Stimulated activated CD4-positive, alpha-beta T cell treated with anti-CD3 and anti-CD28 coated beads, Interleukin-1b, Interleukin-23, amount 100 ng/mL, for 48 hours (primary cell): ENCODE measurements at regions not wholly inside any gene's neighbourhood (a gene's known extent, or its start where the extent isn't known, plus 50 kb on each side); places are given as distances from the start of the nearest gene placed in this dataset.
"Not testable (repeated sequence)": the region's sequence is repeated elsewhere in the genome, so short reads cannot be mapped to it uniquely, and the experiment has no call there.

ENCODE experiments used
- DNase-seq: peaks from one replicate; pipeline ENCODE4 v3.0.0-alpha.2; 2020

DNA sequence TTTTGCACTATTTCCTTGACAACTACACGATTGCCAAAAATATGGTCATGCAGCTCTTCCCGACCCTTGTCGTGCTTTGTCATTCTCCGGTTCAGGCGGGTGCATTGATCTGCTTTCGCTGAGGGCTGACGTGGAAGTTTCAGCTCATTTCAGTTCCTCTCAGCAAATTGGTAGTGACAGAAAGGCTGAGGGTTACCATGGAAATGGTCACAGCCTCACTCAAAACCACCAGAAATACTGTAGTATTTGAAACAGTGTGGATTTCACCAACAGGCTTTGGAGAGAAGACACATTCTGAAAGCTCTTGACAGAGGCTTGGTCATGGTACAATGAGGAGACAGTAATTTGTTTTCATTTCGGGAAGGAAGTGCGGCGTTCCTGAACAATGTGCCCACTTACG, 99.7 kb upstream of the EXOC2 start:
- DNase-seq = no peak

DNA sequence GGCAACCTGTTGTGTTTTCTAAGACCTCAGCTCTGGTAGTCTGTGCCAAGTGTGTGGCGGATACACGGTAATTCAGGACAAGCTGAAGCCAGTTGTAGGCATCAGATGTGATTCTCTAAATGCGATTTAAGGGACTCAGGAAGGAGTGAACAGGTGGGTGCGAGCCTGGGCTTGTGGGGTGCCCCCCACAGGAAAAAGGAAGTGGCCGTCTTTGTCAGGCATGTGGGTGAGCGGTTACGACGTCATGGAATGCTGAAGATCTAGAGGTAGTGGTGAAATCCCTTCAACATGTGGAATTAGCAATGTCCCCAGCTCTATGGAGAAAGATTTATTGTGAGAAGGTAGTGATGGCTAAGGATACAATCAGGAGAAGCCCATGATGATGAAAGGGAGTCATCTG, 95.1 kb upstream of the EXOC2 start:
- DNase-seq = peak; percentile 23

DNA sequence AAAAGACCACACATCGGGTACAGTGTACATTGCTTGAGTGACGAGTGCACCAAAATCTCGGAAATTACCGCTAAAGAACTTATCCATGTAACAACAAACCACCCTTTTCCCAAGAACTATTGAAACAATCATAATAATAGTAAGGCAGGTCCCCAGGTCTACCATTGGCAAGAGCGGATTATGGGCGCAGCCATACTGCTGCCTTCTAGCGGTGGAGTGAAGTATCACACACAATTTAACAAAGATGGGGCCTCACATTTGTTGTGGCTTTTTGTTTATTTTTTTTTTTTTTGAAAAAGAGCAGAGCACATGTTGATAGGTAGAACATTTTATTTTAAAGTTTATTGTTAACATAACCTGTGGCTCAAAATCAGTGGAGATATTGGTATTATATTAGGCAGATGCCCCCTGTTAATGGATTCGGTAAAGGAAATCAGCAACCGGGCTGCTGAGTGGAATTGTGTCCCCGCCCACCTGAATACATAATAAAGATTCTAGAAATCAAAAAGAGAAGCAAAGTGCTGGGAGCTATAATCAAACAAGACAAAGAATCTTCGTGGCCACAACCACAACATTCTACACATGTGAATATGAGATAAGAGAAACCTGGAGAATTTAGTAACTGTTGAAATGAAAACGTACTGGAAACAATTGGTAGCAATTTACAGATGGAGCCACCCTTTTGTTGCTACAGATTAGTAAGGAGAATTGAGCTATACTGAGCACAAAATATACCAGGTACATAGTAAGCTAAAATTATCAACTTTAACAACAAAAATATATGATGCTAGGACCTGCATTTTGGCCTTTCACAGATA, 94.2 kb upstream of the EXOC2 start:
- DNase-seq = peak; percentile 13

DNA sequence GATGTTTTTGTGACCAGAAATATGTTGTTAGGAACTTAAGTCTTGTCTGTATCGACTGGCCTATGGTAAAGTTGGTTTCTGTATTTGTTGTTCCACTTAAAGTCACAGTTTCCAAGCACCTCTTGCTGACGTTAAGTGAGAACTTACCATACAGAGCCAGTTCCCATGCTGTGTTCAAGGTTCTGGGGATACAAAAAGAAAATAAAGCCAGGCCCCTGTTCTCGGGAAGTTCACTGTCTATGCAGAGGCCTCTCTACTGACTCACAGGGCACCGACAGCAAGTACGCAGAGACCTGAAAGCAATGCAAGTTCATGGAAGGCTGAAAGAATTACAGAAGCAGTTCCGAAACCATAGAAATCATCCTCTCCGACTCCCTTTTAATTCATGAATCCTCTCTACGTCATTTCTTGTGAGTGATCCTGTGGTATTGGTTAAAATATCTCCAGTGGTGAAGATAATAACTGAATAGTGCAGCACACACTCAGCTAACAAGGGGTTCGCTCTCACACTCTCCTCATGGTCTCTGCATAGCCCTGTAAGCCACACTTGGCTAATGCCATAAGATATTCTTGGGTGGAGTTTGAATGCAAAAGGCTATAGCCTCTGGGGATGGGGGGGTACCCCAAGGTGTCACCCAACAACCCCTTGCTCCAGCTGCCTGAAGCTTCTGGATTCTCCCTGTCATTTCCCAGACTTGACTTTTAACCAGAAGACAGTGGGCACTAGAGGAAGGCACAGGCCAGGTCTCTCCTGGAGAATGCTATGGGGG, 91.2 kb upstream of the EXOC2 start:
- no peak for DNase-seq

DNA sequence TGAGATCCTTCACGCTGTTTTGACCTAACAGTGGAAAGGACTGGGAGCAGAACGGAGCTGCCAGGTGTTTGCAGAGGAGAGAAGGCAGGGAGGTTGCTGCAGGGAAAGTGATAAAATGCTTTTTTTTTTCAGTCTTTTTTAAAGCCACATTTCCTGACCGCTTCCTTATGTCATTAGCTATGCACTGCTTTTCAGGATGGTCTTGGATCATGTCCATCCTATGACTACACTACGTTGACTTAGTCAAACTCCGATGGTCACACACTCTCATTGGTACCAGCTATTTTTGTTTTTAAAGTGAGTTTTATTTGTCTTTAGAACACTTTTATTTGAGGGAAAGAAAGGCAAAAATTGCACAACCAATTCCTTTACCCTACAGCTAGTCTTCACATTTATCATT, 89.2 kb upstream of the EXOC2 start:
- DNase-seq = no peak

DNA sequence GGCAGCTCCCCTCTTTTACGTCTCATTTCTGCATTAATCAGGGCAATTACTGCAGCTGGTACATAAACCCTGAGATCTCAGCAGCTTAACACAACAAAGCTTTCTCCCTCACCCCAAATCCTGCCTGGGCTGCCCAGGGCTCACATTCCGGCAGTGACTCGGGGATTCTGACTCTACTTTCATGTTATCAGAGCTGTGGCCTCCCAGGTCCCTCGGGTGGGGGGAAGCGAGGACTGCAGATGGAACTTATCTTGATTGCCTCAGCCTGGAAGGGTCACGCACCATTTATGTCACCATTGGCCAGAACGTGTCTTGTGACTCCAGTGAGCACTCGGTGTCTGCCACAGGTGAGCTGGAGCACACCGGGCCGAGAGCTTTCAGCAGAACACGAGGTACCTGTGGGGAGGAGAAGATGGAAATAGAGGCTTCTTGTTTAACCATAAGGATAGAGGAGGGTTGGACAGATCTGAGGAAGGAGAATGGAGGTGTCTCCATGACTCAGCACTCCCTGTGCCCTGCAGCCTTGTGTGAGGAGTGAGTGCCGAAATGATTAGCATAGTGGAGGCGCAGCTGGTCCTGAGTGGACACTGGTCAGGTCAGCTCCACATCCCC, 88.5 kb upstream of the EXOC2 start:
- DNase-seq = no peak

DNA sequence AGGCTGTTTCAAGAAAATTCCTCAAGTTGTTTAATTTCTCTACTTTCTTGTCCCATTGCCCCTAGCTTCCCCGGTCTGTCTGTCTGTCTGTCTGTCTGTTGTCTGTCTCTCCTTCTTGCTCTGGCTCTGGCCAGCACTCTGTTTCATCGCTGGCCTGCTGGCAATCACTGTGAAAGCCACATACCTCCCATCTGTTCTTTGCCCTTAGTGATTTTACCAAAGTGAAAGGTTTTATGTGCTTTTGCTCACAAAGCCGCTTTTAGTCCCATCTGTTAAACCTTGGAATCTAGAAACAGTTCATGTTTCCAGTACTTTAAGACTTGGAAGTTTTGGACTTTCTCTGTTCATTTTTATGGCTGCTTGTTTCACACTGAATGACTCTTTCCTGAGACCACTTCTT, 87.8 kb upstream of the EXOC2 start:
- DNase-seq = no peak

DNA sequence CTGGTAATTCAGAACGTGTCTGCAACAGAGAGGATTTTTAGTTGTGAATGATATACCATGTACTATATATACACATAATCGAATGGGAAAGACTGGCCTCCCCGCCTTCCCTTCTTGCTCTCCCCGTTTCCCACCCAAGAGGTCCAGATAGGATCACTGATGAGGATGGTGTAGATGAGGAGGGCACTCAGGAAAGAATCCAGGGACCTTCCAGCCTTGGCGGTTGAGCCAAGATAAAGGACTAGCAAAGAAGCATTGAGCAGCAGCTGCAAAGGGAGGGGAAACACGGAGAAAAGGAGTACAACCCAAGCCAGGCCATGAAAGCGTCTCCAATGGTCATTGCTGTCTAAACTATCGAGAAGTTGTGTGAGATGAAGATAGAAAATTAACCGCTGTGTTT, 84.0 kb upstream of the EXOC2 start:
- no peak for DNase-seq

DNA sequence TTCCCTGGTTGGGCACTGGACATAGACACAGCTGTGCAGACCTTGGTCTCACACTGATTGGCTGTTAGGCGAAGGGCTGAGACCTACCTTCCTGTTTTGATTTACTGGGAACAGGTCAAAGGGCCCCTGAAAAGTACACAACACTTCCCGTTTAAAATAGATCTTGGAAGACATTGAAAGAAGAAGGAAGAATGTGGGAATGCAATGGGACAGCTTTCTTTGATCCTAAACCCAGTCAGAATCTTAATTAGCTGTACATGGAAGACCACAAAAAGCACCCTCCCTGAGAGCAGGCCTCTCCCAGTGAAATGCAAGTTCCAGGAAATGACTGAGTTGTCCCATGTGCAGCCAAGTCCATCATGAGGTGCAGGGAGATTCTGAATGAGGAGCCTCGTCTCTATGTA, 83.6 kb upstream of the EXOC2 start:
- no peak for DNase-seq

DNA sequence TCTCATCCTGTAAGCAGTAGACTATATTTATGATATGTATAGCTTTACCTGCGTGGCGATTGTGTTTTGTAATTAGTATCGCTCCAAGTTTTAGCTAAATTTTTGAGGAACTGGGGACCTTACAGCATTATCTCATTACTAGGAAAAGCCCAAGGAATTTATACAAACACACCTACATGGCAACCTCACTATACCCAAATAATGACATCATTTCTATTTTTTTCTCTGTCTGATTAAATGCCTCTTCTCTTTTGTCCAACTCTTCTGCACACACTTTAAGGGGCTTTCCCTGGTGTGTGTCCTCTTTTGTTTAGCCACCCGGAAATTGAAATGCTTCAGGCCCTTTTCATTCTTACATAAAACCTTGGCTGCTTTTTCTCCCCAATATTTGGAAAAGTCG, 82.9 kb upstream of the EXOC2 start:
- no peak for DNase-seq

DNA sequence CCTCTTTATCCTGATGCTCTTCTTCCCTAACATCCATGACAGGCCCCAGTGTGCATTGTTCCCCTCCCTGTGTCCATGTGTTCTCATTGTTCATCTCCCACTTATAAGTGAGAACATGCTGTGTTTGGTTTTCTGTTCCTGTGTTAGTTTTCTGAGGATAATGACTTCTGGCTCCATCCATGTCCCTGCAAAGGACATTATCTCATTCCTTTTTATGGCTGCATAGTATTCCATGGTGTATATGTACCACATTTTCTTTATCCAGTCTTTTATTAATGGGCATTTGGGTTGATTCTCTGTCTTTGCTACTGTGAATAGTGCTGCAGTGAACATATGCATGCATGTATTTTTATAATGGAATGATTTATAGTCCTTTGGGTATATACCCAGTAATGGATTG, 78.7 kb upstream of the EXOC2 start:
- not testable (repeated sequence) for DNase-seq

DNA sequence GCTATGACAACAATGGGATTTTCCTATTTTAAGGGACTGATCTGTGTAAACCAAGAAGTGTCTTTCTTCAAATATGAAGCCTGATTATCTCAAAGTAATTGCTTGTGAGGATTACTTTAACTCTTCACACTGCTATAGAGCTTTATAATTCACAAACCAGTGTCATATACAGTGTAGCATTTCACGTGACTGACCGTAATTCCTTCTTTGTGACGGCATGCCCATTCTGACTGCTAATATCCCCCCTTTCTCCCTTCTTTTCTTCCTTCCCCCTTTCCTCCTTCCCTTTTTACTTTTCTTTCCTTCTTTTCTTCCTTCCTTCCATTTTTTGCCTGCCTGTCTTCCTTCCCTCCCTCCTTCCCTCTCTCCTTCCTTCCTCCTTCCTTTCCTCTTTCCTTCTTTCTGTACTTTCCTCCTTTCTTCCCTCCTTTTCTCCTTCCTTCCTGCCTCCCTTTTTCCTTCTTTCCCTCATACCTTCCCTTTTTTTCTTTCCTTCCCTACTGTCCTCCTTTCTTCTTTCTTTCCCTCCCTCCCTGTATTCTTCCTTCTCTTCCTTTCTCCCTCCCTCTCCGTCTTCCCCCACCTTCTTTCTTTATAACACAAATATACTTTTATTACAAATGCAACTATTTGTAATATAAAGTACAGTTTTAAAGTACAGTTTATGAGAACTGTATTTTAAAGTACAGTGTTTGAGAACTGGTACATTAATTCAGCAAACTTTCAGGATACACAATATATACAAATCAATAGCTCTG, 75.0 kb upstream of the EXOC2 start:
- no peak for DNase-seq

DNA sequence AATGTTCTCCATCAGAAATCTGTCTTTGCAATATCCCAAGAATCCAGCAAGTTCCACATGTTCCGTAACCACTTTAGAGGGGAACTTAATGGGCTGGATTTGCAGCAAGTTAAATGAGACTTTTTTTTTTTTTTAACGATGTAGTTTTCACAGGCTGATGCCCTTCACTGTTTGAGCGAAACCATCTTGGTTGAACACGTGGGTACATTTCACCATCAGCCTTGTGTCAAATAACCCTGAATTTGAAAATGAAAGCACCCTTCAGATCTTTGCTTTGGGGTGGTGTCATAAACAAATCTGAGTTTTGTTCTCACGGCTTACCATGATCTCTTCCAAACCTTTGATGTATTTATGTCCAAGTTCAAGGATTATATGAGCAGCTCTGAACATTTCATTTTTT, 73.7 kb upstream of the EXOC2 start:
- DNase-seq = no peak

DNA sequence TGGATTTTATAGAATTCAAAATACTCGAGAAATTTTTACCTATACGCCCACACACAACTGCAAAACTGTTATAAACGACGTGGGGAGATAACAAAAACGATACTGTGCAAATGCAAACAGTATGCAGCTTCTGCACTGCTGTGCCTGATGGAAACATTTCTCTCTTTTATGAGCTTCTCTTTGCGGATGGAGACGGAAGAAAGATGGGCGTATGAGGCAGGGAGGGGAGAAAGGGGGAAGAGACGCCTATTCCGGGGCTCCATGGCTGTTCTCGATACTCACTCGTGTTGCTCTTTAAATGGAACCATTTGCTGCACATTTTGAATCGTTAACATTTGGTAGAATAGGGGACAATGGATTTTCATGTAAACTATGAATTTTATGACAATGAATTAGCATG, 69.1 kb upstream of the EXOC2 start:
- no peak for DNase-seq

DNA sequence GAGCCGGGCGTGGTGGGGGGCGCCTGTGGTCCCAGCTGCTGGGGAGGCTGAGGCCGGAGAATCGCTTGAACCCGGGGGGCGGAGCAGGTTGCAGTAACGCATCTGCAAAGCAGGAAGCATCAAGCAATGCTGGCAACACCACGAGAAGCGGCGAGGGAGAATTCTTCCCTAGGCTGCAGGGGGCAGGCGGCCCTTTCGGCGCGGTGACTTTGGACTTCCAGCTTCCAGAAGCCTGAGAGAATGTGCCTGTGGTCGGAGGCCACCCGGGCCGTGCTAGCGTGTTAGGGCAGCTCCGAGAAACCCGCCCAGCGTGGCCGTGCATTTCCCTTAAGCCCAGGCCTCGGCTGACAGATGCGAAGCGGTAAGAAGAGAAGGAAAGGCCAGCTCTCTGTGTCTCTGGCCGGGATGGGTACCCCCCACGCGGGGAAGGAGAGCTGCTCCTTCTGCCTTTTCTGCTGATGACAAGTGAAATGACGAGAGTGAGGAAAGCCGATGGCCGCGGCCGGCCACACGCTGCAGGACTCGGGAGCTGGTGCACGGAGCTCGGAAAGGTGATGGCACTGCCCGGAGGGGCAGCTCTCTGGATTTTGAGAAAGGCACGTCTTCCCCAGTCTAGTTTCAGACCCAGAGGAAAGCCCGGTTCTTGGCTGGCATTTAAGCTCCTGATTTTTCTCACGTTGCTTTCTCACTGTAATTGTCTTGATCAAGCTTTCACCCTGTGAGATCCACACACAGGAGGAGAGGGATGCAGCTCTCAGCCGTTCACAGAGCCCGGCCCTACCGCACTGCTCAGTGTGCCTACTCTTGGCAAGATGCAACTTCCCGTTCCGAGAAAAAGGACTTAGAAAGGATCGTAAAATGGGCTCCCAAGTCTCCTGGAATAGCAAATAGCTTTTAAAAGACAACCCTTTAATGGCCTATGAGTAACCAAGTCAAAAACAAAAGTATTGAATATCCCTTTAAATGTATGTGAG, 68.3 kb upstream of the EXOC2 start:
- no peak for DNase-seq

DNA sequence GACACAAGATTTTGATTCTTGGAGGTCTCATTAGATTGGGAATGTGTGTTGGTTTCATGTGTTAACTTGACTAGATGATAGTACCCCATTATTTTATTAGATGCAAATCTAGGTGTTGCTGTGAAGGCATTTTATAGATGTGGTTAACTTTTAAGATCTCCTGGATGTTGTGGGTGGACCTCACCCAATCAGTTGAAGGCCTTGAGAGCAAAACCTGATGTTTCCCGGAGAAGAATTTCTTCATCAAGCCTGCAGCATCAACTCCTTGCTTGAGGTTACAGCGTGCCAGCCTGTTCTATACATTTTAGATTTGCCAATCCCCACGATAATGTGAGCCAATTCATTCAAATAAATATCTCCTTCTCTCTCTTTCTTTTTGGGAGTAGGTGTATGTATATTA, 66.8 kb upstream of the EXOC2 start:
- DNase-seq = no peak

DNA sequence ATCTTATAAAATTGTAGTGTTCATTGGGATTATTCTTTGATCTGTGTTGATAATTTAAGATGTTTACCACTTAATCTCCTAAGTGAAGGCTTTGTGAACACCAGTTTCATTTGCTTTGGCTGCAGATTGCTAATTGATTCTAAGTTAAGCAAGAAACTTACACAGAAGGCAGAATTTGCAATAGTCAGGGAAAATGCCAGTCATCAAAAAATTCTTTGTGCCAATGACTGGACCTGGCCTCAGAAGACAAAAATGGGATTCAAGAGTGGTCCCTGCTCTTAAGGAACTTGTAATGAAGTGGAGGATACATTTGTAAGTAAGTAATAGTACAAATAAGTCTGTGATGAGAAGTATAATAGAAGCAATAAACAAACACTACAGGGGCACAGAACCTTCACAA, 63.3 kb upstream of the EXOC2 start:
- DNase-seq = no peak

DNA sequence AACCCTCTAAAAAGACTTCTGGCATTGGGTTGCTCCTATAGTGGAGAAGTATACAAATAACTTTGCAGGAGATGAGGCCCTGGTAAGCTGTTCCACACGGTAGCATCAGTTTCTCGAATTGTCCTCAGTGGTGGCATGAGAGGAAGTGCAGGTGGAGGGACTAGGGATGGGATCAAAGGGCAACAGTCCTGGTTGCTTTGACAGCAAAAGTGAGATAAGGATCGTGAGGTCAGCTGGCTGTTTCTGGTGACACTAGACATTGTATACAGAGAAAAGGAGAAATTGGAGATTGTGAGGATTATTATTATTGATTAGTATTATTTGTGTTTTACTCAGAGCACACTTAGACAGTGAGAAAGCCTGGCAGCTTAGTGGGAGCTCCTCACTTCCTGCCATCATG, 61.3 kb upstream of the EXOC2 start:
- DNase-seq = no peak

DNA sequence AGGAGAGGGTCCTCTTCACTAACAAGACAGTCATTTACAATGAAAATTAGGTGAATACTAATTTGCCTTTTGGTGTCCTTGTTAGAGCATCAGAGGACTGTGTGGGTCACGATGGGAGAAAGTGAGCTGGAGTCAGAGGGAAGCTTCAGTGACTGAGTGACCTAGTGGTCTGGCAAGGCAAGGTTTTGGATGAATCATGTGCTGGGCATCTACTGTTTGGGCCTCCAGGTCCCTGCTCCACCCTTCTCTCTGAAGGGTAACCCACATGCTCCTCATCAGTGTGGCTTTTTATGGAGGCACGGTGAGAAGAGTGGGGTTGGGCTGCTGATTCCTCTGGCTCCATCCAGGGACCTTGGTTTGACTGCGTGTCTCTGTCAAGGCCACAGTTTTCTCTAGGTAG, 60.5 kb upstream of the EXOC2 start:
- DNase-seq = no peak

DNA sequence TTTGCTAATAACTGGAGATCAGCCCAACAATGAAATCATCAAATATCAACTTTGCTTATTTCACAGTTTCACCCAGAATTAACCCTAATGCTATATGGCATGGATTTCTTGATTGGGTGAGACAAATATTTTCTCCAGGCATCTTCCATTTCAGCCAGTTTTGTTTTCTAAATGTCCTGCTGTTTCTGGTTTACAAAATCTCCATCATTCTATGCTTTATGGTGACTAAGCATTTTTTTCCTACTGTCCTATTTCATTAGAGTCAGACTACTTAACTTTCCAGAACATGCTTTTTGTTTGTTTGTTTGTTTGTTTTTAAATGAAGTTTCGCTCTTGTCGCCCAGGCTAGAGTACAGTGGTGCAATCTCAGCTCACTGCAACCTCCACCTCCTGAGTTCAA, 59.5 kb upstream of the EXOC2 start:
- DNase-seq = no peak

DNA sequence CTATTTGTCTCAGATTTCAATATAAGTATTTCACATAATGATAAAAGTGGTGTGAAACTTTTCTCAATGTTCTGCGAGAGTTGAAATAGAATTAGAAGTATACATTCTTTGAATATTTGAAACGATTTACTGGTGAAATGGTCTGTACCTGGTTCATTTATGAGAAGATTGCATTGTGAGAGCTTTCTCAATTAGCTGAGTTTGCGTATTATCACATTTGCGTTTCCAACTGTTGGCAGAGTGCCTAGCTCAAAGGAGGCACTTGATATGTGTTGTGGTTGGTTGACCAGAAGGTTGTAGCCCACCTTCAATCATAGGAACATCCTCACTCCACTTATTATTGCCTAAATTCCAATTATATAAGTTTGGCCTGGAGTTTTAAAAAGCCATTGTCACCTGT, 58.8 kb upstream of the EXOC2 start:
- DNase-seq = no peak

DNA sequence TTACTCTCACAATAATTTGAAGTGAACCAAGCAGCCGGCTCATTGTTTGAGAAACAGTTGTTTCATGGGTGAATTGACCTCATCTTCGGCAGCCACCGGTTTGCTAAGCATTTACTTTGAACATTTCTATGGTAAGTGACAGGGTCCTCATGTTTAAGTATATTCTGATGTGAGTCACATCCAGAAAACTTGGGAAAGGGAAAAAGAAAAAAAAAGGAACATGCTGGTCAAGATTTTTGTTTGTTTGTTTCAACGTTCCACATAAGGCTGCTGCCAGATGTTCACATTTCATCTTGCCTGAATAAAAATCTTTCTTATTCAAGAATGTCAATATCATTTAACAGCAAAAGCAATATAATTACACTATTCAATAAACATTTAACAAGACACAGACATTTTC, 55.0 kb upstream of the EXOC2 start:
- no peak for DNase-seq
